COLO668 (cell line): ENCODE measurements at regions not wholly inside any gene's neighbourhood (a gene's known extent, or its start where the extent isn't known, plus 50 kb on each side); places are given as distances from the start of the nearest gene placed in this dataset.
A peak's percentile ranks its signal among the peaks of the same experiment; 100 is the strongest.

ENCODE experiments used
- DNase-seq: peaks from one replicate; lab custom pipeline; 2025; ENCODE audit not compliant: unreplicated experiment; lab: John Stamatoyannopoulos, UW

GRCh38 chr2:128834207-128834879 is 515.7 kb upstream of the HS6ST1 start:
- DNase-seq = peak; percentile 15

GRCh38 chr2:128834880-128835252 is 516.2 kb upstream of the HS6ST1 start:
- no peak for DNase-seq

- no peak for DNase-seq
Measured at GRCh38 chr2:128835342-128835855, 516.7 kb upstream of the HS6ST1 start.

GRCh38 chr2:128835974-128836373 is 517.3 kb upstream of the HS6ST1 start:
- DNase-seq = no peak

GRCh38 chr2:128836559-128837100 is 518.0 kb upstream of the HS6ST1 start:
- no peak for DNase-seq

- no peak for DNase-seq
Measured at GRCh38 chr2:128838244-128838643, 519.6 kb upstream of the HS6ST1 start.

GRCh38 chr2:128841803-128842202 is 523.1 kb upstream of the HS6ST1 start:
- no peak for DNase-seq

GRCh38 chr2:128867311-128867710 is 548.6 kb upstream of the HS6ST1 start:
- DNase-seq = no peak

GRCh38 chr2:128867936-128868636 is 549.4 kb upstream of the HS6ST1 start:
- no peak for DNase-seq

- no peak for DNase-seq
Measured at GRCh38 chr2:128868686-128869551, 550.3 kb upstream of the HS6ST1 start.

GRCh38 chr2:128874608-128875007 is 555.9 kb upstream of the HS6ST1 start:
- DNase-seq = no peak

- DNase-seq = no peak
Measured at GRCh38 chr2:128876986-128877983, 558.6 kb upstream of the HS6ST1 start.

GRCh38 chr2:128879161-128879560 is 560.5 kb upstream of the HS6ST1 start:
- no peak for DNase-seq

GRCh38 chr2:128894896-128895295 is 576.2 kb upstream of the HS6ST1 start:
- no peak for DNase-seq

- DNase-seq = no peak
Measured at GRCh38 chr2:128901572-128902391, 583.1 kb upstream of the HS6ST1 start.

GRCh38 chr2:128903637-128904036 is 585.0 kb upstream of the HS6ST1 start:
- no peak for DNase-seq

GRCh38 chr2:128911276-128911675 is 592.6 kb upstream of the HS6ST1 start:
- no peak for DNase-seq

- DNase-seq = no peak
Measured at GRCh38 chr2:128914320-128914719, 595.7 kb upstream of the HS6ST1 start.

GRCh38 chr2:128921751-128922150 is 603.1 kb upstream of the HS6ST1 start:
- DNase-seq = no peak
